Testis (tissue), 2 donors: ENCODE measurements at regions not wholly inside any gene's neighbourhood (a gene's known extent, or its start where the extent isn't known, plus 50 kb on each side); places are given as distances from the start of the nearest gene placed in this dataset.

Experiments used
- DNase-seq: peaks from one replicate; pipeline ENCODE4 v3.0.0-alpha.2; 2019
- H3K27ac ChIP-seq, 2 donors: fragments of 200-600 bp; sonication (generic); one replicate each; pipeline ENCODE4 v1.5.1; 2019
- H3K27me3 ChIP-seq: fragments of 200-600 bp; sonication (generic); one replicate; pipeline ENCODE4 v1.5.1; 2019
- H3K36me3 ChIP-seq: fragments of 200-600 bp; sonication (generic); one replicate; pipeline ENCODE4 v1.5.1; 2017; ENCODE audit warnings: low read depth; ENCODE audit errors: missing control alignments
- H3K4me1 ChIP-seq: fragments of 200-600 bp; sonication (generic); one replicate; pipeline ENCODE4 v1.5.1; 2019
- H3K4me3 ChIP-seq, 2 donors: fragments of 200-600 bp; sonication (generic); one replicate each; pipeline ENCODE4 v1.5.1; 2017 to 2019
- H3K9me3 ChIP-seq: fragments of 200-600 bp; sonication (generic); one replicate; pipeline ENCODE4 v1.5.1; 2017
- CTCF ChIP-seq, 3 experiments: fragments of 450-650 bp in 2 of 3; fragments of 200-600 bp in 1 of 3; sonication (generic) in 1 of 3; IDR thresholded peaks; one replicate each; pipeline ENCODE4 v1.5.1; 2016 to 2019; ENCODE audit warnings: antibody characterized with exemption in 3 of 3, mild to moderate bottlenecking in 2 of 3, moderate library complexity in 1 of 3
- POLR2A ChIP-seq: fragments of 450-650 bp; IDR thresholded peaks from one replicate; pipeline ENCODE4 v1.6.1; 2017; ENCODE audit warnings: antibody characterized with exemption, mild to moderate bottlenecking, moderate library complexity
- WGBS, 2 donors: methylation state at CpG; one replicate each; pipeline ENCODE4 v1.1.5; 2018; 5-methylcytosine and 5-hydroxymethylcytosine counted together
- intact Hi-C: fragments of 100-400 bp; cut with DNase I; formaldehyde crosslinking; loops from one replicate; pipeline ENCODE4 v1.15.1; 2023; ENCODE audit warnings: low total_unique reads

- Histone ChIP-seq H3K27ac (no peak overlapping the region), H3K9me3 (no peaks in the 10 kb centered on the region), H3K4me1 (no peaks in the 10 kb centered on the region), H3K36me3 (no peaks in the 10 kb centered on the region), H3K4me3 (no peak overlapping the region), H3K27me3 (no peaks in the 10 kb centered on the region)
- 29 to 65% methylated on average over 2 of the region's 2 CpGs for WGBS, 2 donors
- no peak for TF ChIP-seq CTCF (IDR thresholded peaks at IDR 0.05)
- TF ChIP-seq POLR2A, result no peak
- intact Hi-C loops, result no loop called here
- DNase-seq, result no peak
These were observed 212.4 kb upstream of the MEF2C start for GRCh38 chr5:89095341-89095740.

- Histone ChIP-seq H3K4me3 (no peak overlapping the region), H3K9me3 (no peaks in the 10 kb centered on the region), H3K27me3 (no peaks in the 10 kb centered on the region), H3K27ac (no peak overlapping the region), H3K36me3 (no peaks in the 10 kb centered on the region), H3K4me1 (no peaks in the 10 kb centered on the region)
- no peak for TF ChIP-seq POLR2A
- no peak for DNase-seq
- intact Hi-C loops, result no loop called here
- WGBS, 2 donors, result 96 to 100% methylated on average over 1 of the region's 1 CpG
These were observed 207.1 kb upstream of the MEF2C start for GRCh38 chr5:89090037-89090436.

GRCh38 chr5:89087551-89088318 lies 204.8 kb upstream of the MEF2C start:
- Histone ChIP-seq H3K27me3 (no peaks in the 10 kb centered on the region), H3K27ac (no peak overlapping the region), H3K4me1 (no peaks in the 10 kb centered on the region), H3K9me3 (no peaks in the 10 kb centered on the region), H3K4me3 (no peak overlapping the region), H3K36me3 (no peaks in the 10 kb centered on the region)
- intact Hi-C loops, result no loop called here
- WGBS, 2 donors, result 78 to 83% methylated on average over 12 of the region's 12 CpGs
- no peak for TF ChIP-seq CTCF (IDR thresholded peaks at IDR 0.05)
- TF ChIP-seq POLR2A, result no peak
- DNase-seq, result no peak

- Histone ChIP-seq H3K27ac (no peak overlapping the region), H3K4me1 (no peaks in the 10 kb centered on the region), H3K36me3 (no peaks in the 10 kb centered on the region), H3K9me3 (no peaks in the 10 kb centered on the region), H3K27me3 (no peaks in the 10 kb centered on the region), H3K4me3 (no peak overlapping the region)
- no peak for DNase-seq
- WGBS, 2 donors, result 78 to 82% methylated on average over 2 of the region's 2 CpGs
- intact Hi-C loops, result no loop called here
- TF ChIP-seq POLR2A (no peak), CTCF (IDR thresholded peaks at IDR 0.05) (no peak)
These were observed 204.1 kb upstream of the MEF2C start for GRCh38 chr5:89087128-89087527.

GRCh38 chr5:89086390-89087086 lies 203.6 kb upstream of the MEF2C start:
- no peak for DNase-seq
- TF ChIP-seq POLR2A (no peak), CTCF (IDR thresholded peaks at IDR 0.05) (no peak)
- intact Hi-C loops, result no loop called here
- Histone ChIP-seq H3K27ac (no peak overlapping the region), H3K9me3 (no peaks in the 10 kb centered on the region), H3K27me3 (no peaks in the 10 kb centered on the region), H3K36me3 (no peaks in the 10 kb centered on the region), H3K4me1 (no peaks in the 10 kb centered on the region), H3K4me3 (no peak overlapping the region)
- WGBS, 2 donors, result 82 to 84% methylated on average over 5 of the region's 5 CpGs
